Activated naive CD8-positive, alpha-beta T cell (primary cell): ENCODE measurements at regions not wholly inside any gene's neighbourhood (a gene's known extent, or its start where the extent isn't known, plus 50 kb on each side); places are given as distances from the start of the nearest gene placed in this dataset.

Experiments
- H3K27ac Mint-ChIP-seq: one replicate; pipeline ENCODE4 v1.8.0; 2021; ENCODE audit warnings: mixed read lengths
- H3K27me3 Mint-ChIP-seq: one replicate; pipeline ENCODE4 v1.8.0; 2021; ENCODE audit warnings: mixed read lengths
- H3K36me3 Mint-ChIP-seq: one replicate; pipeline ENCODE4 v1.8.0; 2021; ENCODE audit warnings: mixed read lengths
- H3K4me1 Mint-ChIP-seq: one replicate; pipeline ENCODE4 v1.8.0; 2021; ENCODE audit warnings: low read depth, mixed read lengths
- H3K4me3 Mint-ChIP-seq: one replicate; pipeline ENCODE4 v1.8.0; 2021; ENCODE audit warnings: mild to moderate bottlenecking, mixed read lengths
- H3K9me3 Mint-ChIP-seq: one replicate; pipeline ENCODE4 v1.8.0; 2021; ENCODE audit warnings: low read depth, mixed read lengths

DNA sequence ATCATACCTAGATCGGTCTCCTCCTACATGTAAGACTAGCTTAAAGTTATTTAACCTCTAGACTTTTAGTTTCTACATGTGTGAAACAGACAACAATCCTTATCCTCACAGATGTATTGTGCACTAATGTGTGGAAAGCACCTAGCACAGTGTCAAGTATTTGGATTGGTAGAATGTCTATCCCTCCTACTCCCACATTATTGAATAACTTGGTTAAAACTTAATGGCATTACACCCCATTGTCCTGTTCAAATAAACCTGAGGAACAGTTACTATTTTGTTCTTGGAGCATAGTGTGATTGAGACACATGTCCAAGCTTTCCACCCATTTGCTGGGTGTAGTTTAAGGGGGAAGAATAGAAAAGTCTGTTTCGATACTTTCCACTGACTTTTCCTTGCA lies 208.8 kb upstream of the JUN start:
- Mint-ChIP-seq H3K4me1 (peaks cover 3% of the 10 kb centered on the region), H3K27ac (no peak overlapping the region), H3K27me3 (peaks cover 1% of the 10 kb centered on the region), H3K36me3 (peaks cover 3% of the 10 kb centered on the region), H3K4me3 (no peak overlapping the region), H3K9me3 (no peaks in the 10 kb centered on the region)

DNA sequence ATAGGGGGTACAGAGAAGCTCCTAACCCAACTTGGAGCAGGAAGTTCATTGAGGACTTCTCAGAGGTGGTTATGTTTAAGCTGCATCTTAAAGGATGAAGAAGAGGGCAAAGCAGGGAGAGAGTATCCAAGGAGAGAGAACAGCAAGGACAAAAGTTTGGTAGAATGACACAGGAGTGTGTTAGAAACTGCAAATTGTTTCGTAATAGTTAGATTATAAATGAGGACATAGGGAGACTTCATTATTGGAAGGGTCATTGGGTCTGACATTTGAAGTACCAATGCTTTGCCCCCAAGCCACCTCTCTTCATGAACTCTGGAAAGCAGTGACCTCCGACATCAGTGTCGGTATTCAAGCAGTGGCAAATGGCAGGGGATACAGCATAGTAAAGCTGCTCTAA lies 209.6 kb upstream of the JUN start:
- Mint-ChIP-seq H3K36me3 (peaks cover 3% of the 10 kb centered on the region), H3K4me3 (no peak overlapping the region), H3K9me3 (no peaks in the 10 kb centered on the region), H3K27ac (no peak overlapping the region), H3K27me3 (peaks cover 1% of the 10 kb centered on the region), H3K4me1 (no peaks in the 10 kb centered on the region)

GRCh38 chr1:58994664-58995063 lies 210.8 kb upstream of the JUN start:
- Mint-ChIP-seq H3K9me3 (no peaks in the 10 kb centered on the region), H3K36me3 (peaks cover 3% of the 10 kb centered on the region), H3K27ac (no peak overlapping the region), H3K4me3 (no peak overlapping the region), H3K27me3 (peaks cover 1% of the 10 kb centered on the region), H3K4me1 (no peaks in the 10 kb centered on the region)

DNA sequence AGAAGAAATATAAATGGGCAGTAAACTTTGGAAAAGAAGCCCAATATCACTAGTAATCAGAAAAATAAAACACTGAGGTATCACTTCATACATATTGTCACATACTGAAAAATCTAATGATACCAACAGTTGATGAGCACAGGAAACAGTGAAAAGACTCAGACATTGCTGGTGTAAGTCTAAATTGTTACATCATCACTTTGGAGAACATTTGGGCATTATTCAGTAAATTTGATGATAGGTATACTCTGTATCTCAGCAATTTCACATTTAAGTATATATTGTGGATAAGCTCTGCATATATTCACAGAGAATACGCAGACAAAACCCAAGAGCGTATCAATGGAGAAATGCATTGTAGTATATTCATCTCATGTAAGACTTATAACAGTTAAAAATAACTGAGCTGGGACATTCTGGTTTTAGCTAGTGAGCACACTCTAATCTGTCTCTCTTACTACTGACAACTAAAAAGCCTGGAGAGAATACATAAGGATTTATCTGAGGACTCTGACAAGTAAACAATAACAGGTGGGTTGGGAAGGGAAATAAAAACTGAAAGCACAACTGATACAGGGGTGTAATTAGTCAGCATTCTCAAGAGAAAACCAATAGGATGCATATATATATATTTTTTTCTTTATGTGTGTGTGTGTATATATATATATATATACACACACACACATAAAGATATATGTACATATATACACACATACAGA lies 212.7 kb upstream of the JUN start:
- Mint-ChIP-seq H3K36me3 (peaks cover 1% of the 10 kb centered on the region), H3K9me3 (no peaks in the 10 kb centered on the region), H3K4me3 (no peak overlapping the region), H3K27me3 (peaks cover 1% of the 10 kb centered on the region), H3K27ac (no peak overlapping the region), H3K4me1 (no peaks in the 10 kb centered on the region)

GRCh38 chr1:58997060-58997411 lies 213.2 kb upstream of the JUN start:
- H3K9me3 Mint-ChIP-seq: no peaks in the 10 kb centered on the region
- H3K27me3 Mint-ChIP-seq: peaks cover 1% of the 10 kb centered on the region
- H3K27ac Mint-ChIP-seq: no peak overlapping the region
- no peak overlapping the region for H3K4me3 Mint-ChIP-seq
- H3K36me3 Mint-ChIP-seq: no peaks in the 10 kb centered on the region
- H3K4me1 Mint-ChIP-seq: no peaks in the 10 kb centered on the region

DNA sequence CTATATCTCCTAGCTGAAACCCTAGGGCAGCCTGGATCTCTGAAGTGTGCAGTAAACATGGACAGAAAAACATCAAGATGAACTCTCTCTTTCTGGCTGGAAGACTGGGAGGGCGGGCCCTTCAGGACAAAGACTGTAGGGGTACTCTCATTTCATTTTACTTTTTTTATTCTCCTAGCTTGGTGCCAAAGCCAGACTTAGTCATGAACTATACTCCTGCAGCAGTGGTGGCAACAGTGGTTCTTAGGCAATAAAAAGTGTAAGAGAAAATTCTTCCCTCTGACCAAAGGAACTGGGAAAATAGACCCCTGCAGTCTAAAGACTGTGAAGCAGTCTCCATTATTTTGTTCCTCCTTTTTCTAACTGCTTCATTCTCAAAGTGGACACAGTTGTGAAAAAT lies 213.8 kb upstream of the JUN start:
- peaks cover 1% of the 10 kb centered on the region for H3K27me3 Mint-ChIP-seq
- H3K4me1 Mint-ChIP-seq: no peaks in the 10 kb centered on the region
- no peak overlapping the region for H3K27ac Mint-ChIP-seq
- no peaks in the 10 kb centered on the region for H3K9me3 Mint-ChIP-seq
- no peaks in the 10 kb centered on the region for H3K36me3 Mint-ChIP-seq
- H3K4me3 Mint-ChIP-seq: no peak overlapping the region

DNA sequence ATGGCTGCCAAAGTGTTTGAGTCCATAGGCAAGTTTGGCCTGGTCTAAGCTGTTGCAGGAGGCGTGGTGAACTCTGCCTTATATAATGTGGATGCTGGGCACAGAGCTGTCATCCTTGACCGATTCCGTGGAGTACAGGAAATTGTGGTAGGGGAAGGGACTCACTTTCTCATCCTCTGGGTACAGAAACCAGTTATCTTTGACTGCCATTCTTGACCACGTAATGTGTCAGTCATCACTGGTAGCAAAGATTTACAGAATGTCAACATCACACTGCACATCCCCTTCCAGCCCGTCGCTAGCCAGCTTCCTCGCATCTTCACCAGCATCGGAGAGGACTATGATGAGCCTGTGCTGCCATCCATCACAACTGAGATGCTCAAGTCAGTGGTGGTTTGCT lies 215.8 kb upstream of the JUN start:
- Mint-ChIP-seq H3K9me3 (no peaks in the 10 kb centered on the region), H3K36me3 (no peaks in the 10 kb centered on the region), H3K27ac (no peak overlapping the region), H3K4me3 (no peak overlapping the region), H3K4me1 (peaks cover 2% of the 10 kb centered on the region), H3K27me3 (no peaks in the 10 kb centered on the region)

- H3K9me3 Mint-ChIP-seq: no peaks in the 10 kb centered on the region
- H3K4me3 Mint-ChIP-seq: no peak overlapping the region
- no peaks in the 10 kb centered on the region for H3K36me3 Mint-ChIP-seq
- peak overlapping the region; percentile 3 for H3K27ac Mint-ChIP-seq
- H3K4me1 Mint-ChIP-seq: peaks cover 28% of the 10 kb centered on the region
- no peaks in the 10 kb centered on the region for H3K27me3 Mint-ChIP-seq
Observed at GRCh38 chr1:59004755-59005154, 220.9 kb upstream of the JUN start.

DNA sequence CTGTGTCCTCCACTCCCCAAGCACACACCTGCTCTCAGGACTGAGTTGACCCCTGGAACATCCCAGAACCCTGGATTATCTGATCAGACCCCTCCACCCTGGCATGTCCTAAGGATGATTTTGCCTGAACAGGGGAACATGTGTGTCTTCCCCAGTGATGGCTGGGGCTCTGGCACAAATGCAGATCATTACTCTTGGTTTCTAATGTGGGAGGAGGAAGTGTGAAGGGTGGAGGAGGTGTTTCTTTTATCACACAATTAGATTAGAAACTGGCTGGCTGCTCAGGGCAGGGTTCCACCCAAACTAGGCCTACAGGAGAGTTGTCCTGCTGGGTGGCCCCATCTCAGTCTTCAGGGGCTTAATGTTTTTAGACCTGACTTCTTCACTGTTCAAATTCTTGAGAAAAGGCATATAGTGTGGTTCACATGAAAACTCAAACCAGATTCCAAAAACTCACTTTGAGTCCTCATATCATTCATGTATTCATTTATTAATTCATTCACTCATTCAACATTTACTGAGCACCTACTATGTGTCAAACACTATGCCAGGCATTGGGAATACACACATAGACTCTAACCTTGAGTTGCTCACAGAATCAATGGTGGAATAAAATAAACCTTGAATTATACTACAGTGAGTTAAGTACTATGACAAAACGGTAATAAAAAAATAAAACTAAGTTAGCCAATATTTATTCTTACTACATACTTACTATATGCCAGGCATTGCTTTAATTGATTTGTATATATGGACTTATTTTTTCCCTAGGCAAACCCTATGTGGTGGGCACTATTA lies 221.8 kb upstream of the JUN start:
- Mint-ChIP-seq H3K4me1 (peaks cover 28% of the 10 kb centered on the region), H3K27ac (peak overlapping the region; percentile 6), H3K4me3 (no peak overlapping the region), H3K36me3 (no peaks in the 10 kb centered on the region), H3K27me3 (no peaks in the 10 kb centered on the region), H3K9me3 (no peaks in the 10 kb centered on the region)

DNA sequence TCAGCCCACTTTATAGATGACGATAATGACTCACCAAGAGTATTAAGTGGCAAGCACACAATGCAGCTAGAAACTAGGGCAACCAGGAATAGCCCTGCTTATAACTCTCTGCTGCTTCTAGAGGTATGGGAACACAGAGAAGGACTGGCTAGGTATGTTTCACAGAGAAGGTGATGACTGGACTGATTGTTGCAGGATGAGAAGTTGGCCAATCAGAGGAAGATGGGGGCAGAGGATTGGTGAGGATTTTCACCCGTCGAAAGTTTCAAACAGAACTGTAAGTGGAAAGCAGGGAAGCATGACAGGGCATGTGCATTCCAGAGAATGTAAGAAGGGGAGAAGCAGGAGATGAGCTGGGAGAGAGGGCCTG lies 222.4 kb upstream of the JUN start:
- Mint-ChIP-seq H3K4me3 (no peak overlapping the region), H3K27me3 (no peaks in the 10 kb centered on the region), H3K27ac (no peak overlapping the region), H3K9me3 (no peaks in the 10 kb centered on the region), H3K36me3 (no peaks in the 10 kb centered on the region), H3K4me1 (peaks cover 28% of the 10 kb centered on the region)

DNA sequence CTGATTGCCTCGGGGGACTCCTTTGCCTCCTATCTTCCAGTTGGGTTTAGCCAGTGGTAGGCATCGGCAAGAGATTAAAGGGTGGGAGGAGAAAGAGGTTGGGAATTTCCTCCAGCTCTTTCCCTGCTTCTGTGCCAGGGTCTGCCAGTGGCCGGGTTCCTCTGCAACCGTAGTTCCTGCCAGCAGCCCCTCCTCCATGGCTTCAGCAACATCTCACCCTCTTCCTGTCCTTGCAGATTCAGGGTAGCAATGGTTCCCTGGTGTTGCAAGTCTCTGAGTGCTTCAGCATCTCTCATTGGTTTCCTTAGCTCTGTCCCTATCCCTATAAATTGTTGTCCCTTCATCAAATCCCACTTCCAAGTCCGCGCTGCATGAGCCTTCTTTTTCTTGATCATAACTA lies 223.1 kb upstream of the JUN start:
- no peaks in the 10 kb centered on the region for H3K36me3 Mint-ChIP-seq
- no peak overlapping the region for H3K4me3 Mint-ChIP-seq
- H3K27ac Mint-ChIP-seq: no peak overlapping the region

DNA sequence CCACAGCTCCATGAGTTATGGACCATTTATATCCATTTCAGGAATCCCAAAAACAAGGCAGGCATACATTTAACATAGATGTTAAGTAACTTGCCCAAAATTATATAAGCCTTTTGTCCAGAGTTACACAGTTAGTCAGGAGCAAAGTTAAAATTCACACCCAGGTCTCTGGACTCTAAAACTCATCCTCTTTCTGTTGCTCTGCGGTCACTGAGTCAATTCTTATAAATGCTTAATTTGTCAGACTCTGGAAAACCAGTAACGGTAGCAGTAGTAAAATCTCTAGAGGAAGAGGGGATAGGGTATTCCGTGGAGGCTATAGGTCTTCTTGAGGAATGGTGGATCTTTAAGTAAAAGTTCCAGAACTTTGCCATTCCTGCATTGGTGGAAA lies 223.6 kb upstream of the JUN start:
- H3K4me1 Mint-ChIP-seq: peaks cover 28% of the 10 kb centered on the region
- H3K4me3 Mint-ChIP-seq: no peak overlapping the region

More for the DNA sequence above, 223.1 kb upstream of the JUN start:
- H3K4me1 Mint-ChIP-seq: peaks cover 28% of the 10 kb centered on the region
- no peaks in the 10 kb centered on the region for H3K9me3 Mint-ChIP-seq
- no peaks in the 10 kb centered on the region for H3K27me3 Mint-ChIP-seq

DNA sequence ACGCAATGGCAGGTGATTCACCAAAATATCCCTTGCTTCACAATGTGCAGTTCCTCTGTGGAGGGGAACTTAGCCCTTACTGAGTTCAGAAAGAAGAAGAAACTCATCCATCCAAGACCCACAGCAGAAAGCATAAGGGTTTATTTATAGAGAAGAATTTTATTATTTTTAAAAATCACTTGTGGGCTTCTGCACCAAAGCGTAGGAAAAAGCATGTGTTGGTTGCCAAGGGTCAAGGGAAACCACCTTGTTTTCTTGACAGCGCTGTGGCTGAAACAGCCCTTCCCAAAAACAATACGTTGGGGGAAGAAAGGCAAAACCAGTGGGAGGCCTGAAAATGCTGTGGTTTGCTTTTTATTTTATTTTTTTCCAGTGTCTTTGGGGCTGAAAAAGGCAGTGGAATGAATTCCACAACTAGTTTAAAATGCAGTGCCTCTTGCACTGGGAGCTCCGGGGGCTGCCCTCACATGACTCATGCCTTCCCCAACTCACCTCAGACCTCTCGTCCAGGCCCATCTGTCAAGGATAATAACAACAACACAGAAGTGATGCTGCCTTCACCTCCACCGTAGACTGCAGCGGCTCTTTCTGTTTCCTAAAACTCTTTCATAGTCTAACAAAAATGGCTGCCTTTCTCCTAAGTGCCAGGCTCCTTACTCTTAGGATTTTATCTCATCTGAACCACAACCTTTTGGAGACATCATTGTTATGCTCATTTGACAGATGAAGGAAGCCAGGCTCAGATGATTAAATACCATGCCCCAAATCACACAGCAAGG lies 224.2 kb upstream of the JUN start:
- peaks cover 28% of the 10 kb centered on the region for H3K4me1 Mint-ChIP-seq
- peak overlapping the region; percentile 31 for H3K27ac Mint-ChIP-seq
- no peak overlapping the region for H3K4me3 Mint-ChIP-seq
- no peaks in the 10 kb centered on the region for H3K9me3 Mint-ChIP-seq
- H3K27me3 Mint-ChIP-seq: no peaks in the 10 kb centered on the region
- no peaks in the 10 kb centered on the region for H3K36me3 Mint-ChIP-seq

More for the DNA sequence above, 223.6 kb upstream of the JUN start:
- Mint-ChIP-seq H3K27me3 (no peaks in the 10 kb centered on the region), H3K27ac (no peak overlapping the region), H3K9me3 (no peaks in the 10 kb centered on the region), H3K36me3 (no peaks in the 10 kb centered on the region)

GRCh38 chr1:59008599-59009347 lies 224.9 kb upstream of the JUN start:
- H3K27ac Mint-ChIP-seq: peak overlapping the region; percentile 31
- H3K4me3 Mint-ChIP-seq: no peak overlapping the region
- H3K9me3 Mint-ChIP-seq: no peaks in the 10 kb centered on the region
- H3K27me3 Mint-ChIP-seq: no peaks in the 10 kb centered on the region
- H3K4me1 Mint-ChIP-seq: peaks cover 28% of the 10 kb centered on the region
- H3K36me3 Mint-ChIP-seq: no peaks in the 10 kb centered on the region

DNA sequence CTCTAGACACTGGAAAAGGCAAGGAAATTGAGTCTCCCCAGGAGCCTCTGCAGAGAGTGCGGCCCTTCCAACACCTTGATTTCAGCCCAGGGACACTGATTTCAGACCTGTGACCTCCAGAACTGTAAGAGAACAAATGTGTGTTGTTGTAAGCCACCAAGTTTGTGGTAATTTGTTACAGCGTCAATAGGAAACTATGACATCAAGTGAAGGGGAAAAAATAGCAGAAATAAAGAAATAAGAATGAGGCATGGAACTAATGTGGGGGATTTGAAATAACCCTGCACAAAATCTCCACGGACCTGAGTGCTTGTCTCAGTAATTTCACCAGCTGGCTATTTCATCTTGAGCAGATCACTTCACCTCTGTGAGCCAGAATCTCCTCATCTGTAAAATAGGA lies 227.8 kb upstream of the JUN start:
- Mint-ChIP-seq H3K36me3 (peaks cover 3% of the 10 kb centered on the region), H3K9me3 (no peaks in the 10 kb centered on the region), H3K4me1 (peaks cover 9% of the 10 kb centered on the region), H3K4me3 (no peak overlapping the region), H3K27ac (no peak overlapping the region), H3K27me3 (no peaks in the 10 kb centered on the region)
